ENCODE measurements at regions not wholly inside any gene's neighbourhood (a gene's known extent, or its start where the extent isn't known, plus 50 kb on each side); places are given as distances from the start of the nearest gene placed in this dataset.

GRCh38 chr2:71833855-71834560 is 313.7 kb downstream of the CYP26B1 start:
- Histone ChIP-seq H3K27me3 (ENCODE audit: insufficient read depth, poor library complexity, severe bottlenecking) (no peaks in the 10 kb centered on the region), H3K4me3 (replicated peaks; ENCODE audit: insufficient read depth, low read length) (no peak overlapping the region), H3K27ac (replicated peaks) (no peak overlapping the region)
- no peak for DNase-seq (ENCODE audit: low read depth in 1 of 2, low spot score in 1 of 2)
- TF ChIP-seq CTCF (IDR thresholded peaks at IDR 0.05; ENCODE audit: insufficient read depth, low read length) (no peak), SPI1 (IDR thresholded peaks at IDR 0.05; ENCODE audit: borderline replicate concordance, low read depth) (no peak), GABPA (IDR thresholded peaks at IDR 0.05; ENCODE audit: low read depth) (no peak), POLR2AphosphoS5 (IDR thresholded peaks at IDR 0.05; ENCODE audit: low read depth) (no peak), REST (IDR thresholded peaks at IDR 0.05; ENCODE audit: insufficient replicate concordance, low read depth) (no peak)

- TF ChIP-seq REST (IDR thresholded peaks at IDR 0.05; ENCODE audit: insufficient replicate concordance, low read depth) (no peak), POLR2AphosphoS5 (IDR thresholded peaks at IDR 0.05; ENCODE audit: low read depth) (no peak), CTCF (IDR thresholded peaks at IDR 0.05; ENCODE audit: insufficient read depth, low read length) (no peak), GABPA (IDR thresholded peaks at IDR 0.05; ENCODE audit: low read depth) (no peak), SPI1 (IDR thresholded peaks at IDR 0.05; ENCODE audit: borderline replicate concordance, low read depth) (no peak)
- no peak for DNase-seq (ENCODE audit: low read depth in 1 of 2, low spot score in 1 of 2)
- H3K27ac ChIP-seq (replicated peaks): no peak overlapping the region
- H3K27me3 ChIP-seq (ENCODE audit: insufficient read depth, poor library complexity, severe bottlenecking): no peaks in the 10 kb centered on the region
- no peak overlapping the region for H3K4me3 ChIP-seq (replicated peaks; ENCODE audit: insufficient read depth, low read length)
Observed at GRCh38 chr2:71833272-71833671, 314.4 kb downstream of the CYP26B1 start.

GRCh38 chr2:71832844-71833243 is 314.8 kb downstream of the CYP26B1 start:
- no peak overlapping the region for H3K4me3 ChIP-seq (replicated peaks; ENCODE audit: insufficient read depth, low read length)
- H3K27me3 ChIP-seq (ENCODE audit: insufficient read depth, poor library complexity, severe bottlenecking): no peaks in the 10 kb centered on the region
- no peak for DNase-seq (ENCODE audit: low read depth in 1 of 2, low spot score in 1 of 2)
- no peak overlapping the region for H3K27ac ChIP-seq (replicated peaks)
- TF ChIP-seq GABPA (IDR thresholded peaks at IDR 0.05; ENCODE audit: low read depth): no peak
- no peak for TF ChIP-seq CTCF (IDR thresholded peaks at IDR 0.05; ENCODE audit: insufficient read depth, low read length)
- TF ChIP-seq POLR2AphosphoS5 (IDR thresholded peaks at IDR 0.05; ENCODE audit: low read depth): no peak
- no peak for TF ChIP-seq SPI1 (IDR thresholded peaks at IDR 0.05; ENCODE audit: borderline replicate concordance, low read depth)
- TF ChIP-seq REST (IDR thresholded peaks at IDR 0.05; ENCODE audit: insufficient replicate concordance, low read depth): no peak

All from HL-60 (cell line).